HG03025 (cell line): ENCODE measurements at regions not wholly inside any gene's neighbourhood (a gene's known extent, or its start where the extent isn't known, plus 50 kb on each side); places are given as distances from the start of the nearest gene placed in this dataset.

Experiments
- ATAC-seq: cut with Tn5 transposase; IDR thresholded peaks from one replicate; pipeline ENCODE4 v1.9.1; 2021; ENCODE audit warnings: mild to moderate bottlenecking, moderate library complexity; ENCODE audit not compliant: unreplicated experiment, low FRiP score

DNA sequence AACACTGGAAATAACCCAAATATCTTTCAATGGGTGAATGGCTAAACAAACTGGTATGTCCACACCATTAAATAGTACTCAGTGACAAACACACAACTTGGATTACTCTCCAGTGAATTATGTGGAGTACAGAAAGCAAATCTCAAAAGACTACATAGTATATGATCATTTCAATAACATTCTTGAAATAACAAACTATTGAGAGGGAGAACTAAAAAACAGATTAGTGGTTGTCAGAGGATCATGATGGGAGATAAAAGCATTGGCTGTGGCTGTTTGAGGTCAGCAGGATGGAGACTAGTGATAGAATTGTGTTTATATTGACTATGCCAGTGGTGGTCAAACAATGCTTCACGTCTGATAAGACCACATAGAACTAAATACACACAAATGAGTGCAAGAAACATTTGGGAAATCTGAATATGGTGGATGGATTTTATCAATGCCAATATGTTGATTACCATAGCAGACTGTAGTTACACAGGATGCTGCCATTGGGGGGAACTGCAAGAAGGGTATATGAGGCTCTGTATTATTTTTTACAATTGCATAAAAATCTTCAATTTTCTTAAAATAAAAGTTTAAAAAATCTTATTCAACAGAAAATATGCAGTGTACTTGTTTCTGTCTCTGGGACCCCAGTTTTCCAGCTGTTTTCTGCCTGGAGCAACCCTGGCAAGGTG lies 242.0 kb downstream of the TBXT start:
- ATAC-seq, result no peak

DNA sequence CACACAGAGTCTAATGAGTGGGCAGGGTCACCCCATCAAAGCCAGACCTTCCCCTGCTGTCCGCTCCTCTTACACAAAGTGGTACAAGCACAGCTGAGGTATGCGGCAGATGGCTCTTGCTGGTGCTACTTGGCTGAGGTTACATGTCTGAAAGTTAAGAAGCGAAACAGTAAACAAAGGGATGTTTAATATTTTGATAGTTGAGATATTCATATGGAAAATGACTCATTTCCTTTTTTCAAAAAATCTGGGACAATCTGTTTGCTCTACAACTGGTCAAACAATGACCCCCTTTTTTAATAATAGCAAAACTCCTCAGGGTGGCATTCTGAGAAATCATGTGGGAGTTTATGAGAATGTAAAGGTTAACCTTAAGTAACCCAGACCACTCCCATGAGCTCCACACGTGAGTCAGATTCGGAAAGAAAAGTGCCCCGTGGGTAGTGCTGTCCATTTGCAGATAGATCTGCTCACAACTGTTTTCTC lies 245.3 kb downstream of the TBXT start:
- ATAC-seq, result no peak

- no peak for ATAC-seq
Observed at GRCh38 chr6:165920896-165921671, 246.6 kb downstream of the TBXT start.

- ATAC-seq, result no peak
Observed at GRCh38 chr6:165917576-165917975, 250.1 kb downstream of the TBXT start.

DNA sequence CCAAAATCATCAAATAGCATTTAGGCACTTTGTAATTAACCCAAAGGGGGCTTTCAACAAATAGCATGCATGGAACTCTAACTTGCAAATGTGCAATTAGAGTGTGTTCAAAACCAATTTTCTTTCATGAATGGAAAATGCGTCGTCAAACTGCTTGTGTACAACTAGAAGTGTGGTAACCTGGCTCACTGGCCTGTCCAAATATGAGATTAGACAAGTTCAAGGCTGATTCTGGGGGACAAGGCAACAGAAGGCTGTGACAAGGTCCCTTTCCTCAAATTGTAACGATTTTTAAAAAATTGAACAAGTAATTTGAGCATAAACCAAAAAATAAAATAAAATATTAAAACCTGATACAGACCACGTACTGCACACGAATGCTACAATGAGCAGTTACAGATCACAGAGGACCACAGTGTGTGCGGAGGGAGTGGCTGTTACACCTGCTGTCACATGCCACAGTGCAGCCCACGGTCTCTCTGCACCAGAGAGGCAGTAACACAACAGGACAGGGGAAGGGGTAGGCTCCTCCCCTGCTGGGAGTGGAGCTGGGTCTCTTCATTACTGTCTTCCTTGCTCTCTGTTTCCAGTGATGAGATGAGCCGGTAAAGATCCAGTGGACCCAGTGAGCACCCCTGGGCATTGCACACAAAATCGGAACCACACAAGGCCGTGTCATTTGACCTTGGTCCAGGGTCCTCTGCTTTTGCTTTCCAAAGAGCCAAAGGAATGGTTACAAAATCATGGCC lies 252.2 kb upstream of the PDE10A start:
- ATAC-seq, result no peak

DNA sequence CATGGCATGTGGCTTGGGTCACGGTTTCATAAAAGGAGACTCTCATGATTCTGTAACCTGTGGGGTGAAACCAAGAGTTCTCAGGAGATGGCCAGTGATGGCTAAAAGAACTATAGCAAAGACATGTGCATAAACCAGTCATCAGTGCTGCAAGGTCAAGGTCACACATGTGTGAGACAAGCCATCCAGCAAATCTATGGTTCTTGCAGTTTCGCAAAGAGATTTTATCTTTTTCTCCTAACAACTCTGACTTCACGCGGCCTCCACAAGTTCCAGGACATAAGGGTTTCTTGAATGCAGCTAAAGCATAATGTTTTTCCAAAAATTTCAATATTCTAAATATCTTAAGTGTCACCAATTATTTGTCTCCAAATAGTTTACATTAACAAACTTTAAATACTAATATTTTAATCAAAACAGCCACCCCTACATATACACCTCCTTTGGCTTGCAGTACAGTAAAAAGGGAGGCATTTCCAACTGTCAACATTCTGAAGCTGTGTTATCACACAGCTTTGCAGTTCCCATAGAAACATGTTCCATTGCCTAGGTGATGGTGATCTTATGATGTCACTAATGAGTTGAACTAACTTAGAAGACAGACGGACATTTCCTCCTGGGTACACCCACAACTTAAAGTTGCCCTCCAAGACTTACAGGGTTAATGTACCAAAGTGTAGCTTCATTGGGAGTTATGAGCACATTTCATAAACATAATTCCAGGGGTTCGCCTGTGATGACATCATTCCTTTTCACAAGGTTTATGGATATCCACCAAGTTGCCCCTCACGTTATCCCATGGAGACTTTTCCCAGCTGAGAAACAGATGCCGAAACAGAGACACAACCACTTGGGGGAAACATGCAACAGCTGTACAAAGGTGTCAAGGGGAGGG lies 250.9 kb upstream of the PDE10A start:
- no peak for ATAC-seq

DNA sequence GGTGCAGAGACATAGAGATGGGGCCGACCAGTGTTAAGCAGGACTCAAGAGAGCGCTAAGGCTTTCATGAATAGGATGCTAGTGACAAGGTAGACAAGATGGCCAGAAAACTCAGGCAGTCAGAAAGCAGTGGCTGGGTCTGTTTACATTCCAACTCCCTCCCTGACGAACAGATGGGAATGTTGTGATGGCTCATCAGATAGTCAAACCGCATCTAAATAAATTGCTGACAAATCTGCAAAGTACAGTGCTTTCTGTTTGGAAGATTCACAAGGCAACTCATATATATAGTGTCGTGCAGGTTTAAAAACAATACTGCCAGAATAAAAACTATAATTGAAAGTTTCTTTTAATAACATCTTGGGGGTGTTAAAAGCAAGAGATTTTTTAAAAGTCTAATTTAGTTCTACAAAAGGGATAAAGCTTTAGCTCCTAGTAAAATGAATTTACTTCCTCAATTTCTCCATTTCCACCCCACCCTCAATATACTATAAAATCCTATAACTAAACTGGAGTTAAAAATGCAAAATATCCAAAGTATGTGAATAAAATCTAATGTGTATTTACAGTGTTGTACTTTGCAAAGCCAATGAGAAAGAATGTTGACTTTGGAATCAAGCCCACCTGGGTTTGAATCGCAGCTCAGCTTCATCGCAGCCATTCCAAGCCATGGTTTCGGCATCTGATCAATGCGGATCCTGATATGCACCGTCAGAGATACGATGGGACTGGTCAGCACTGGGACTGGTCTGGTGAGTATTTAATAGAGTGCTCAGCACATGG lies 247.3 kb upstream of the PDE10A start:
- no peak for ATAC-seq

GRCh38 chr6:165906736-165907135 lies 243.7 kb upstream of the PDE10A start:
- ATAC-seq, result no peak

GRCh38 chr6:165905744-165906143 lies 242.7 kb upstream of the PDE10A start:
- no peak for ATAC-seq

- ATAC-seq, result no peak
Observed at GRCh38 chr6:165900970-165901369, 237.9 kb upstream of the PDE10A start.

DNA sequence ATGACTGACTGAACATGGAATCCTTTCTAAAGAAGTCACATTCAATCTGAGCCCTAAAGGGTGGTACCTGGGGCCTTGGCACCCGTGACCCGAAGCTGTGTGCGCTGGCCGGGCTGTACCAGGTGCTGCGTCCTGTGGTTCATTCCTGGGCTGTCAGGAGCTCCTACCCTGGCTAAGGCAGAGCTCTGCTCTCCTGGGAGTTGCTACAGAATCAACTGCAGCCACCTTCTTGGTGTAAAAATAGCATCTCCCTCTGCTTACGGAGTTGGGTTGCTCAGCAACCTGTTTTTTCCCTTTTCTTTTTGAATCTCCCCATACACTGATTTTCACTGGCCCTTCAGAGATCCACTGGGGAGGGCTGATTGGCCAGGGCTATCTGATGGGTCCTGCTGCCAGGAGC lies 236.6 kb upstream of the PDE10A start:
- ATAC-seq, result no peak

DNA sequence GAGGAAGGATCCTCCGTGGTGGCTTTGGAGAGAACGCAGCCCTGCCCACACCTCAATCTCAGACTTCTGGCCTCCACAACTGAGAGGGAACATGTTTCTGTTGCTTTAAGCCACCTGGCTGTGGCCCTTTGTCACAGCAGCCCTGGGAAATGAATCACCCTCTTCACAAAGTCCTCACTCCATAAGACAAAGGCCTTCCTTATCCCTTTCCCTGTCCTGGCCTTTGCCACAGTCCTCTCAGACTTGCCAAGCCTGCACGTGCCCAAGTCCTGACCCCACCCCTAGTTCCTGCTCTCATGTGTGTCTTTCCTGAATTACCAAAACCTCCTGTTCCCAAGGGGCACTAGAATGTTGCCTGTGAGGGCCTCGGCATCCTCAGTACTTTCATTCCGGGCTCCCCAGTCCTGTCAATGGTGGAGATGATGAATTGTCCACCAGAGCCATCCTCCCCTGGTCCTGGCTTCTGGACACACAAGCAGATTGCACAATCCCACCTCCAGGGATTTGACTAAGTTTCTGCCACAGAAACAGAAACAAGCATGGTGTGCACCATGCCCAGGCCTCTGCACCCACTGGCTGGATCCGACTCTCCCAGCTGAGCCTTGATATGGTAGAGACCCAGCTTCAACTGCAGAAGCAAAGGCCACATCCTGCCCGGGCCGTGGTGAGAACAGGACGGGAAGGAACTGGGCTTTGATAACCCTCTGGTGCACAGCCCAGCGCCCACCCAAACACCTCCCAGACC lies 232.6 kb upstream of the PDE10A start:
- no peak for ATAC-seq

DNA sequence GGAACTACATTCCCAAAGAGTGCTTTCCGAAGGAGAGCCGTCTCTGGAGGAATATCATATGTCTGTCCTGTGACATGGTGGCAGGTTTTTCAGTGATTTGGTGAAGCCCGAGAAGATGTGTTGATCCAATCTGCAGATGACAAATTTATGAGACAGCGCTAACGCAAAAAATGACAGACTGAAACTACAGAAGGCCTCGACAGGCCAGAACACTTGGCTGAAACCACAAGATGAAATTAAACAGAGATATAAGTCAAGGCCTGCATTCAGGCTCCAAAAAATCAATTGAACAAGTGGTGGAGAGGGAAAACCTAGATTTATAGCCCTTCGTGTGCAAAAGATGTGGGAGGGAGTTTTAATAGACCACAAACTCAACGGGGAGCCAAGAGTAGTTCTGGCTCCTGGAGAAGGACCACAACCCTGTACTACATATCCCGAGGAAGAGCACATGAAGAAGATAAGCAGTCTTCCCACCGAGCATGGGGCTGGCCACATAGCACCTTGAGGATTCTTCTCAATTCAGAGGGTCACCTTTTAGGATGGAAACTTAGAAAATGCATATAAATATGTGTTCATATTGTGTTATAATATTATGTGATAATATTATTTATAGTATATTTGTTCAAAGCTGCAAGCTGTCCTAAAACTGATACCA lies 231.3 kb upstream of the PDE10A start:
- ATAC-seq, result no peak

DNA sequence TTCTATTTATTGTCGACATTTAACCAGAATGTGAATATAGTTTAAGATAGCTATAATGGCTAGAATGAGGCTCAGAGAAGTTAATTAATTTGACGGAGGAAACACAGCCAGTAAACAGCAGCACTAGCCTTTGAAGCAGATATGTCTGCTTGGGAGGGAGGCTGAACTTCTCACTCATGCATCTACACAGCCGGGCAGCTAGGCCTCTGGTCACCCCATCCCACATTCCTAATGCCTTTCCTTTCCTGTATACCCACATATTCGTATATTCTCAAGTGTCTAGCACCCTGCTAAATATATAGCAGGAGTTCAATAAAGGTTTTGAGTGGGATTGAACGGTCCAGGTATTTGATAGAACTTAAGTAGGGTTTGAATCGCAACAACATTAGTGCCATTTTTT lies 230.4 kb upstream of the PDE10A start:
- no peak for ATAC-seq

DNA sequence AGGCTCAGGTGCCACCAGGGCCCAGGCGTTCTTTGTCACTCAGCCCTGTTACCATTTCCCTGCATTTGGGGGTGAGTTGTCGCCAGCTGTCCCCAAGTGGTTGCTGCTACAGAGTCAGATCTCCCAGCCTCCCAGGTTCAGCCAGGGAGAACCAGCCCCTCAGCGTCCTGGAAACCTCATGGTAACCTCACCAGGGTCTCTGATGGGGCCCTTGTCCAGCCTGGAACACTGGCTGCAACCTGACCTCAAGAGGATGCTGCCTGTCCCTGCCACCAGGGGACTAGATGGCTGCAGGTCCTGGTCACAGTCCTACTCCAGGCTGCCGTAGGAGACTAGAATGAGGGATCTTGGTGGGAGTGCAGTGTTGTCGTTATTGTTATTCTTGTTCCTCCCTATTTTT lies 228.3 kb upstream of the PDE10A start:
- ATAC-seq, result no peak

DNA sequence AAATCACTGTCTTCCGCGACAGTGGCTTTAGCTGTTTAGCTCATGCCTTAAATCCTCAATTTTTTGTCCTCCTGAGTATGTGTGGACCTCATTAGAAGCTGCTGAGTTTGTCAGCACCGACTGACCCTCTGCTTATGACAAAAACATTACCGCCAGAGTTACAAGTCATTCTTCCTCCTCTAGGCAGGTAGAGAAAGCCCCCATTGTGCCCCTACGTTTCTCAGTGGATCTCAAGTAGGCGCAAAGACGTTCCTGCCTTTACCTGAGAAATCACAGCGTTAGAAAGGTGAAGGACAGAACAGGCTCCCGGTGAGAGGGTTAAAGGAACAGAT lies 227.3 kb upstream of the PDE10A start:
- ATAC-seq, result no peak

DNA sequence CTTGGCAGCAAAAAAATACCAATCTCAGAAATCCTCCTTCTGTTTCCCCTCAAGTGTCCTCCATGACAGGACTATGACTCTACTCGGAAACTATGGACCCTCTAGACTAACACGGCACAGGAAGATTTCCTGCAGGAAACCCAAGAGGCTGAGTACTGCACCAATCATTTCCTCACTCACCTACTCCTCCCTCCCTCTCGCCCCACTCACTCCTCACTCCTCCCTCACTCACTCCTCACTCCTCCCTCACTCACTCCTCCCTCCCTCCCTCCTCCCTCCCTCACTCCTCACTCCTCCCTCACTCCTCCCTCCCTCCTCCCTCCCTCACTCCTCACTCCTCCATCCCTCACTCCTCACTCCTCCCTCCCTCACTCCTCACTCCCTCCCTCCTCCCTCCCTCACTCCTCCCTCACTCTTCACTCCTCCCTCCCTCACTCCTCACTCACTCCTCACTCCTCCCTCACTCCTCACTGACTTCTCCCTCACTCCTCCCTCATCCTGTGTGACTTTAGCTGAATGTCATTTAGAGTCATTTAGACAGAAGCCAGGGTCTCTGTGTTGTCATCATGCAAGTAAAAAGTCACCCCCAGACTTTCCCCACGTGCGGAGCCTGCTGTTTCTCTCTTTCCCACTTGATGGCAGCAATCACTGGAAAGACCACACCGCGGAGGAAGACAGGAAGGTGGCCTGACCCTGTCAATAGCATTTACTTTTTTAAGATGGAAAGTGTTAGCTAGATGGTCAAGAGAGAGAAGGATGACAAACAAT lies 226.8 kb upstream of the PDE10A start:
- ATAC-seq, result no peak

DNA sequence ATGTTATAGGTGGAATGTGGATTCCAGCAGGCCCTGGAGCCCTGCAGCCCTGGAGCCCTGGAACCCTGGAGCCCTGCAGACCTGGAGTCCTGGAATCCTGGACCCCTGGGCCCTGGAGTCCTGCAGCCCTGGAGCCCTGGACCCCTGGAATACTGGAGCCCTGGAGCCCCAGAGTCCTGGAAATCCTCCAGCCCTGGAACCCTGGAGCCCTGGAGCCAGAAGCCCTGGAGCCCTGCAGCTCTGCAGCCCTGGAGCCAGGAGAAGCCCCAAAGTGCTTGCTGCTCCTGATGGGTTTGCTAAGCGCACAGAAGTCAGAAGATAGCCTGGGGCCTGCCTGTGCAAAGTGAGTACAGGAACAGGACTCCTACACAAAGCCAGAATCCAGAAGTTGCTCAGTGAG lies 223.1 kb upstream of the PDE10A start:
- ATAC-seq, result no peak
